Adrenal gland (tissue), 5 donors: ENCODE measurements at regions not wholly inside any gene's neighbourhood (a gene's known extent, or its start where the extent isn't known, plus 50 kb on each side); places are given as distances from the start of the nearest gene placed in this dataset.

ENCODE experiments used
- CTCF ChIP-seq, 6 experiments: fragments of 450-650 bp in 4 of 6; fragments of 200-600 bp in 2 of 6; sonication (generic) in 1 of 6; IDR thresholded peaks; 1 replicate in 5 of 6; 2 replicates in 1 of 6; pipeline versions ENCODE4 v1.5.1 to v1.8.0; 2016 to 2021; ENCODE audit warnings: antibody characterized with exemption in 6 of 6, mild to moderate bottlenecking in 2 of 6, moderate library complexity in 1 of 6
- POLR2A ChIP-seq, 2 donors: fragments of 450-650 bp; IDR thresholded peaks; one replicate each; pipeline ENCODE4 v1.6.1; 2017; ENCODE audit warnings: antibody characterized with exemption in 2 of 2, mild to moderate bottlenecking in 2 of 2, moderate library complexity in 1 of 2
- donor health status: DM: no; HTN: no; CAD: no.

- TF ChIP-seq CTCF (IDR thresholded peaks at IDR 0.05): no peak
- no peak for TF ChIP-seq POLR2A (IDR thresholded peaks at IDR 0.05)
Measured at GRCh38 chr17:73990290-73990689, 213.2 kb upstream of the RPL38 start.
